Endothelial cell of umbilical vein (primary cell): ENCODE measurements at regions not wholly inside any gene's neighbourhood (a gene's known extent, or its start where the extent isn't known, plus 50 kb on each side); places are given as distances from the start of the nearest gene placed in this dataset.
A peak's percentile ranks its signal among the peaks of the same experiment; 100 is the strongest.

Experiments used
- BruUV-seq: library from RNA; stranded (reverse); fragments of 400-500 nt; replicated peaks from 2 replicates; lab custom pipeline; 2021; lab: Mats Ljungman, UMichigan
- CTCF ChIA-PET: fragments of 300-600, 350-600 bp; sonication (Branson Sonifier 250); formaldehyde crosslinking; loops from one replicate; lab custom pipeline; 2021; ENCODE audit warnings: antibody characterized with exemption, inconsistent platforms; lab: Charles Lee
- POLR2A ChIA-PET: fragments of 300-600, 350-600 bp; sonication (Branson Sonifier 250); formaldehyde crosslinking; loops from one replicate; lab custom pipeline; 2021; ENCODE audit warnings: antibody characterized with exemption, inconsistent platforms; lab: Charles Lee
- DNase-seq: peaks from one replicate; pipeline ENCODE4 v3.0.0-alpha.2; 2011; ENCODE audit warnings: low read depth, low spot score
- FAIRE-seq: peaks from 2 replicates; lab custom pipeline; 2011; peaks lifted over from hg19 to GRCh38; lab: Jason Lieb, UNC
- H2AFZ ChIP-seq: 2 replicates; pipeline ENCODE4 v1.6.0; 2012; ENCODE audit warnings: low read depth, low read length, control low read depth, inconsistent platforms
- H3K27ac ChIP-seq: 2 replicates; pipeline ENCODE4 v1.5.1; 2011; ENCODE audit warnings: low read depth, mild to moderate bottlenecking, control low read depth, low read length, moderate library complexity; ENCODE audit not compliant: insufficient read depth
- H3K27me3 ChIP-seq, 2 experiments: 2 replicates each; pipeline versions ENCODE4 v1.6.0 to v1.6.1; 2011; ENCODE audit warnings: low read length in 2 of 2, mixed read lengths in 1 of 2; ENCODE audit not compliant: control insufficient read depth in 2 of 2, insufficient read depth in 2 of 2
- H3K36me3 ChIP-seq, 2 experiments: 2 replicates in 1 of 2; 3 replicates in 1 of 2; pipeline ENCODE4 v1.5.1; 2011; ENCODE audit warnings: low read length in 2 of 2, mild to moderate bottlenecking in 1 of 2, moderate library complexity in 1 of 2; ENCODE audit not compliant: control insufficient read depth in 2 of 2, insufficient read depth in 2 of 2; ENCODE audit errors: extremely low read depth in 1 of 2
- H3K4me1 ChIP-seq: 3 replicates; pipeline ENCODE4 v1.5.1; 2011; ENCODE audit warnings: mild to moderate bottlenecking, low read length; ENCODE audit not compliant: control insufficient read depth, insufficient read depth; ENCODE audit errors: extremely low read depth
- H3K4me2 ChIP-seq: 2 replicates; pipeline ENCODE4 v1.6.1; 2011; ENCODE audit warnings: low read length, control low read depth, mixed read lengths; ENCODE audit not compliant: insufficient read depth
- H3K4me3 ChIP-seq, 3 experiments: fragments of 200-600 bp in 1 of 3; sonication (generic), shearing (Covaris generic) in 1 of 3; replicated peaks in 1 of 3; 2 replicates each; pipeline ENCODE4 v1.5.1; 2011 to 2016; ENCODE audit warnings: control low read depth in 3 of 3, low read length in 3 of 3, mild to moderate bottlenecking in 2 of 3, inconsistent platforms in 1 of 3, low read depth in 1 of 3, moderate library complexity in 1 of 3; ENCODE audit not compliant: insufficient read depth in 1 of 3
- H3K79me2 ChIP-seq: 2 replicates; pipeline ENCODE4 v1.6.0; 2012; ENCODE audit warnings: low read length, inconsistent platforms; ENCODE audit not compliant: control insufficient read depth, insufficient read depth
- H3K9ac ChIP-seq: replicated peaks from 2 replicates; pipeline ENCODE3; 2011; ENCODE audit warnings: low read length, control low read depth; ENCODE audit not compliant: insufficient read depth; ENCODE audit errors: extremely low read depth
- H3K9me1 ChIP-seq: replicated peaks from 3 replicates; pipeline ENCODE4 v1.6.0; 2011; ENCODE audit warnings: mild to moderate bottlenecking, low read length; ENCODE audit not compliant: control insufficient read depth, insufficient read depth; ENCODE audit errors: extremely low read depth
- H3K9me3 ChIP-seq: replicated peaks from 2 replicates; pipeline ENCODE4 v1.5.1; 2012; ENCODE audit warnings: low read length, inconsistent platforms; ENCODE audit not compliant: control insufficient read depth, insufficient read depth
- H4K20me1 ChIP-seq: replicated peaks from 2 replicates; pipeline ENCODE3; 2011; ENCODE audit warnings: mild to moderate bottlenecking, low read length; ENCODE audit not compliant: control insufficient read depth, insufficient read depth; ENCODE audit errors: extremely low read depth
- EZH2 ChIP-seq: IDR thresholded peaks from 2 replicates; pipeline ENCODE4 v1.6.1; 2012; ENCODE audit warnings: borderline replicate concordance, low read depth, mild to moderate bottlenecking, moderate library complexity, low read length, inconsistent platforms; ENCODE audit not compliant: severe bottlenecking
- FOS ChIP-seq: IDR thresholded peaks from 2 replicates; pipeline ENCODE4 v1.6.1; 2011; ENCODE audit warnings: mild to moderate bottlenecking, low read length, moderate library complexity, borderline replicate concordance; ENCODE audit not compliant: insufficient read depth
- GATA2 ChIP-seq: IDR thresholded peaks from 2 replicates; pipeline ENCODE4 v1.7.0; 2011; ENCODE audit warnings: low read depth, mild to moderate bottlenecking, moderate library complexity, mixed read lengths, low read length; ENCODE audit not compliant: insufficient read length, insufficient read depth
- JUN ChIP-seq: IDR thresholded peaks from 2 replicates; pipeline ENCODE4 v1.6.1; 2011; ENCODE audit warnings: borderline replicate concordance, low read depth; ENCODE audit not compliant: insufficient read length, insufficient read depth
- MYC ChIP-seq: IDR thresholded peaks from one replicate; pipeline ENCODE4 v1.6.1; 2011; ENCODE audit warnings: mild to moderate bottlenecking, low read depth, low read length
- POLR2A ChIP-seq: IDR thresholded peaks from 2 replicates; pipeline ENCODE4 v1.6.1; 2012; ENCODE audit warnings: low read depth, mild to moderate bottlenecking, control low read depth, low read length
- POLR2AphosphoS5 ChIP-seq: IDR thresholded peaks from 2 replicates; pipeline ENCODE4 v1.6.1; 2012; ENCODE audit warnings: low read depth, mild to moderate bottlenecking, control low read depth, low read length, moderate library complexity; ENCODE audit not compliant: insufficient read depth
- dilution Hi-C: fragments of 300-500 bp; cut with MboI; formaldehyde crosslinking; loops from one replicate; pipeline ENCODE4 v1.15.0; 2019; ENCODE audit warnings: low sequenced_read_pairs; ENCODE audit not compliant: extremely low pct_ligation_motif_present
- intact Hi-C: fragments of 100-400 bp; cut with micrococcal nuclease; formaldehyde crosslinking; loops from one replicate; pipeline ENCODE4 v1.10.0; 2022
- TF ChIP-seq, protein P1 (sequence below): IDR thresholded peaks from 2 replicates; pipeline ENCODE4 v1.6.1; 2011; ENCODE audit not compliant: insufficient read depth, insufficient read length
- TF ChIP-seq, protein P2 (sequence below), 2 donors: IDR thresholded peaks; 1 replicate in 1 of 2; 2 replicates in 1 of 2; pipeline ENCODE4 v1.5.1; 2011; ENCODE audit warnings: low read length in 2 of 2, mild to moderate bottlenecking in 2 of 2, moderate library complexity in 2 of 2, control low read depth in 1 of 2, inconsistent platforms in 1 of 2, low read depth in 1 of 2; ENCODE audit not compliant: insufficient read depth in 1 of 2; ENCODE audit errors: extremely low read depth in 1 of 2

DNA sequence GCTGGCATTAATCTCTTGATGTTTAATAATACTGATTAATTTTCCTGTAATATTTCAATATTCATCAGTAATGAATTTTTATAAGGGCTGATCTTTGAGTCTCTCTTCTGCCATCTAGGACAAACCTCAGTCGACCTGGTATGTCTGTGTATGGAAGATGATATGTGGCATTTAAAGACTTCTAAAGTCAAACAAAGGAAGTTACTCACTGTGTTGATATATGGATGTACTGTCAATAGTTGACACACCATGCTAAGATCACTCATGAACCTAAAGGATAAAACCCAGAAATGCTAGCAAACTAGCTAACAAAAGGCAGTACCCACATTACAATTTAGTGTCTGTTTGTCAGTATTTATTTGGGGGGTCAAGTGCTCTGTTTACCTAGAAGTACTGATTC lies 380.7 kb upstream of the GOT2 start:
- FAIRE-seq, result no peak

DNA sequence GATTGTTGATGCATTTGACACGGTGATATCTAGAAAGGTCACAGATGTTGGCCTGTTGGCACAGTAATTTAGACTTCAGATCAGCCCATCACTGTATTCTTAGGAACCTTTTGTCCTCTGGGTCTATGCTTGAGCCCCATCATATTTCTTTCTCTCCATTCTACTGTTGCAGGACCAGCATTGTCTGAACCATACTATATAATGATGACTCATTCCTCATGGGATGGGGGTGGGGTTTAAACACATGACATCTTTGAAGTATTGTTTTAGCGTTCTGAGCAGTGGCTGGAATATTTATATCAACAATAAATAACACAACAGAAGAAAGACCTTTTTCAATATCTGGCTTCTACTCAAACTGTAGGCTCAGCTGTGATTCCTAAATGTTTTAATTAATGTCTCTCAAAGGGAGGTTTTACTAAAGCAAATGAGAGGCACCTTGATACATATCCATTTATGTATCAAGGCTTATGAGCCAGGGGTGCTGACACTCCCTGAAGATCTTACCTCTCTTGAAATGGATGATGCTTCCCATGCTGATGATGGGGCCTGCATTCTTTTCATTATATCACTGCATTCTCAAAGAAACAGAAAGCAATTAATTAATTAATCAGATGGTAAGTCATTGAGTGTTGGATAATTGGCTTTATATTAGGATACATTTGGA lies 379.0 kb upstream of the GOT2 start:
- Histone ChIP-seq H3K79me2 (no peaks in the 10 kb centered on the region), H2AFZ (no peak overlapping the region), H3K9ac (no peak overlapping the region), H3K4me2 (no peak overlapping the region), H3K27me3 (no peaks in the 10 kb centered on the region), H3K9me3 (no peaks in the 10 kb centered on the region), H4K20me1 (no peaks in the 10 kb centered on the region), H3K9me1 (no peaks in the 10 kb centered on the region), H3K27ac (no peak overlapping the region), H3K4me1 (no peaks in the 10 kb centered on the region), H3K4me3 (no peak overlapping the region), H3K36me3 (no peaks in the 10 kb centered on the region)
- no peak for DNase-seq
- dilution Hi-C loops, result no loop called here
- CTCF ChIA-PET, result no interaction called here
- no peak for FAIRE-seq
- no peak for TF ChIP-seq GATA2
- no peak for TF ChIP-seq MYC
- TF ChIP-seq EZH2, result no peak
- no peak for TF ChIP-seq POLR2A
- peak; percentile 52 for TF ChIP-seq JUN
- TF ChIP-seq POLR2AphosphoS5, result no peak
- TF ChIP-seq, protein P1, sequence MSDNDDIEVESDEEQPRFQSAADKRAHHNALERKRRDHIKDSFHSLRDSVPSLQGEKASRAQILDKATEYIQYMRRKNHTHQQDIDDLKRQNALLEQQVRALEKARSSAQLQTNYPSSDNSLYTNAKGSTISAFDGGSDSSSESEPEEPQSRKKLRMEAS, result no peak
- TF ChIP-seq, protein P2, sequence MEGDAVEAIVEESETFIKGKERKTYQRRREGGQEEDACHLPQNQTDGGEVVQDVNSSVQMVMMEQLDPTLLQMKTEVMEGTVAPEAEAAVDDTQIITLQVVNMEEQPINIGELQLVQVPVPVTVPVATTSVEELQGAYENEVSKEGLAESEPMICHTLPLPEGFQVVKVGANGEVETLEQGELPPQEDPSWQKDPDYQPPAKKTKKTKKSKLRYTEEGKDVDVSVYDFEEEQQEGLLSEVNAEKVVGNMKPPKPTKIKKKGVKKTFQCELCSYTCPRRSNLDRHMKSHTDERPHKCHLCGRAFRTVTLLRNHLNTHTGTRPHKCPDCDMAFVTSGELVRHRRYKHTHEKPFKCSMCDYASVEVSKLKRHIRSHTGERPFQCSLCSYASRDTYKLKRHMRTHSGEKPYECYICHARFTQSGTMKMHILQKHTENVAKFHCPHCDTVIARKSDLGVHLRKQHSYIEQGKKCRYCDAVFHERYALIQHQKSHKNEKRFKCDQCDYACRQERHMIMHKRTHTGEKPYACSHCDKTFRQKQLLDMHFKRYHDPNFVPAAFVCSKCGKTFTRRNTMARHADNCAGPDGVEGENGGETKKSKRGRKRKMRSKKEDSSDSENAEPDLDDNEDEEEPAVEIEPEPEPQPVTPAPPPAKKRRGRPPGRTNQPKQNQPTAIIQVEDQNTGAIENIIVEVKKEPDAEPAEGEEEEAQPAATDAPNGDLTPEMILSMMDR (IDR thresholded peaks at IDR 0.05; ENCODE audit: extremely low read depth in 1 of 2, insufficient read depth in 1 of 2, low read depth in 1 of 2, low read length in 2 of 2), result no peak
- TF ChIP-seq FOS, result peak; percentile 28
- BruUV-seq, result no TSS peak
- intact Hi-C loops, result no loop called here
- POLR2A ChIA-PET, result no interaction called here

More for the DNA sequence above, 380.7 kb upstream of the GOT2 start:
- ChIA-PET CTCF (no interaction called here), POLR2A (no interaction called here)
- no TSS peak for BruUV-seq
- H3K4me1 ChIP-seq, result no peaks in the 10 kb centered on the region
- TF ChIP-seq FOS, result no peak
- no peak for TF ChIP-seq MYC
- H3K9ac ChIP-seq, result no peak overlapping the region
- H3K9me1 ChIP-seq, result no peaks in the 10 kb centered on the region
- intact Hi-C loops, result no loop called here
- H3K4me2 ChIP-seq, result no peak overlapping the region
- no peak overlapping the region for H3K4me3 ChIP-seq
- H3K9me3 ChIP-seq, result no peaks in the 10 kb centered on the region
- H3K79me2 ChIP-seq, result no peaks in the 10 kb centered on the region
- no peaks in the 10 kb centered on the region for H4K20me1 ChIP-seq
- DNase-seq, result no peak
- no peak overlapping the region for H3K27ac ChIP-seq
- dilution Hi-C loops, result no loop called here
- H3K36me3 ChIP-seq, result no peaks in the 10 kb centered on the region
- H3K27me3 ChIP-seq, result no peaks in the 10 kb centered on the region
- H2AFZ ChIP-seq, result no peak overlapping the region
